SK-N-DZ (cell line): ENCODE measurements at regions not wholly inside any gene's neighbourhood (a gene's known extent, or its start where the extent isn't known, plus 50 kb on each side); places are given as distances from the start of the nearest gene placed in this dataset.

Experiments
- DNase-seq: peaks from one replicate; pipeline ENCODE4 v3.0.0-alpha.2; 2015; ENCODE audit warnings: low spot score

- DNase-seq: no peak
Observed at GRCh38 chr3:95901948-95902347, 912.4 kb upstream of the EPHA6 start.

- DNase-seq: no peak
Observed at GRCh38 chr3:95905182-95905581, 909.2 kb upstream of the EPHA6 start.

GRCh38 chr3:95911767-95912166 lies 902.6 kb upstream of the EPHA6 start:
- no peak for DNase-seq

- no peak for DNase-seq
Observed at GRCh38 chr3:95923496-95924210, 890.7 kb upstream of the EPHA6 start.

- no peak for DNase-seq
Observed at GRCh38 chr3:95926904-95927501, 887.4 kb upstream of the EPHA6 start.

- no peak for DNase-seq
Observed at GRCh38 chr3:95934181-95934580, 880.2 kb upstream of the EPHA6 start.

GRCh38 chr3:95939235-95939809 lies 875.1 kb upstream of the EPHA6 start:
- no peak for DNase-seq

- no peak for DNase-seq
Observed at GRCh38 chr3:95965704-95966336, 848.6 kb upstream of the EPHA6 start.

GRCh38 chr3:95971573-95971972 lies 842.8 kb upstream of the EPHA6 start:
- DNase-seq: no peak

GRCh38 chr3:95994338-95994737 lies 820.1 kb upstream of the EPHA6 start:
- DNase-seq: no peak

GRCh38 chr3:96000966-96001365 lies 813.4 kb upstream of the EPHA6 start:
- no peak for DNase-seq

- DNase-seq: no peak
Observed at GRCh38 chr3:96007650-96008195, 806.7 kb upstream of the EPHA6 start.

- DNase-seq: no peak
Observed at GRCh38 chr3:96012939-96013338, 801.5 kb upstream of the EPHA6 start.

GRCh38 chr3:96017556-96017955 lies 796.8 kb upstream of the EPHA6 start:
- DNase-seq: no peak

GRCh38 chr3:96022676-96023075 lies 791.7 kb upstream of the EPHA6 start:
- DNase-seq: no peak

GRCh38 chr3:96027718-96028117 lies 786.7 kb upstream of the EPHA6 start:
- no peak for DNase-seq

- DNase-seq: no peak
Observed at GRCh38 chr3:96039632-96040031, 774.8 kb upstream of the EPHA6 start.

GRCh38 chr3:96059301-96059700 lies 755.1 kb upstream of the EPHA6 start:
- DNase-seq: no peak

GRCh38 chr3:96069065-96069464 lies 745.3 kb upstream of the EPHA6 start:
- no peak for DNase-seq

- no peak for DNase-seq
Observed at GRCh38 chr3:96070678-96071077, 743.7 kb upstream of the EPHA6 start.

GRCh38 chr3:96071097-96071496 lies 743.3 kb upstream of the EPHA6 start:
- DNase-seq: no peak

- no peak for DNase-seq
Observed at GRCh38 chr3:96072226-96072625, 742.2 kb upstream of the EPHA6 start.
